ENCODE measurements at regions not wholly inside any gene's neighbourhood (a gene's known extent, or its start where the extent isn't known, plus 50 kb on each side); places are given as distances from the start of the nearest gene placed in this dataset.

GRCh38 chr20:23265226-23265625, 85.4 kb upstream of the NXT1 start:
- no peaks in the 10 kb centered on the region for H3K36me3 ChIP-seq
- ATAC-seq (ENCODE audit: insufficient number of reproducible peaks, low FRiP score, low read depth) (no peak), DNase-seq (ENCODE audit: low spot score) (no peak)
- no peaks in the 10 kb centered on the region for H3K27me3 ChIP-seq (replicated peaks; ENCODE audit: insufficient read depth)
- no peak for TF ChIP-seq CTCF (IDR thresholded peaks at IDR 0.05)
- no peak overlapping the region for H3K27ac ChIP-seq
- H3K9me3 ChIP-seq = no peaks in the 10 kb centered on the region
- peaks cover 9 to 12% of the 10 kb centered on the region in 2 donors for H3K4me1 ChIP-seq (ENCODE audit: control insufficient read depth in 1 of 2, low read depth in 2 of 2)
- no peak overlapping the region for H3K4me3 ChIP-seq

GRCh38 chr20:23264545-23264944, 86.0 kb upstream of the NXT1 start:
- Histone ChIP-seq H3K27me3 (replicated peaks; ENCODE audit: insufficient read depth) (no peaks in the 10 kb centered on the region), H3K36me3 (no peaks in the 10 kb centered on the region), H3K4me1 (ENCODE audit: control insufficient read depth in 1 of 2, low read depth in 2 of 2) (peaks cover 2 to 5% of the 10 kb centered on the region in 2 donors), H3K9me3 (no peaks in the 10 kb centered on the region), H3K4me3 (no peak overlapping the region), H3K27ac (no peak overlapping the region)
- no peak for TF ChIP-seq CTCF (IDR thresholded peaks at IDR 0.05)
- DNase-seq (ENCODE audit: low spot score) (no peak), ATAC-seq (ENCODE audit: insufficient number of reproducible peaks, low FRiP score, low read depth) (no peak)

DNA sequence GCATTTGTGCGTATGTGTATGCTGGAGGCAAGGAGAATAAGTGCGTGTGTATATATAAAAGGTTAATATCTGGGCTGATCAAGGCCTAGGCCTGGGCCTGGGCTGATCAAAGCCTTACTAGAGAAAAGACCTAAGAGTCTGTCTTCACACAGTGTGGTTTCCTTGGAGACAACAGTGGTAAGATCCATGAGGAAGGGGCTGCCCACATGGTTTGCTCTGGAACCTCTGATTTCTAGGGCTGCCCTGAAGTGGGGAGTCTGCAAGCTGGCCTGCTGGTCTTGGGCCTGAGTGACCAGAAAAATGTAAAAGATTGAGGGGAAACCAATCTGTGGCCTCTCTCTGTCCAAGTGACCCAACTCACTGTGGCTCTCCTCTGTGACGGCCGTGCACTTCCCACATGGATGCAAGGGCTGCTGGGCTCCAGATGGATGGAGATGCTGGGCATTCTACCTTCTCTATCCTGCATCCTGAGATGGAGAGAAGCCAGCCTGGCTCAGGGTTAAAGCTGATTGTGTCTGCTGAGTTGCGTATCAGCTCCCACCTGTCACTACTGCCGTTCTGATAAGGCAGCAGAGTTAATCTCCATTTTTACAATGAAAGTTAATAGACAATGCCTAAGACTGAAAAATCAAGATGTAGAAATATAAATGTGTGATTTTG, 90.3 kb upstream of the NXT1 start:
- no peak overlapping the region for H3K4me3 ChIP-seq
- H3K9me3 ChIP-seq = no peaks in the 10 kb centered on the region
- DNase-seq (ENCODE audit: low spot score) (no peak), ATAC-seq (ENCODE audit: insufficient number of reproducible peaks, low FRiP score, low read depth) (no peak)
- no peaks in the 10 kb centered on the region for H3K27me3 ChIP-seq (replicated peaks; ENCODE audit: insufficient read depth)
- H3K36me3 ChIP-seq = no peaks in the 10 kb centered on the region
- peaks cover 7 to 21% of the 10 kb centered on the region in 2 donors for H3K4me1 ChIP-seq (ENCODE audit: control insufficient read depth in 1 of 2, low read depth in 2 of 2)
- no peak overlapping the region for H3K27ac ChIP-seq
- no peak for TF ChIP-seq CTCF (IDR thresholded peaks at IDR 0.05)

DNA sequence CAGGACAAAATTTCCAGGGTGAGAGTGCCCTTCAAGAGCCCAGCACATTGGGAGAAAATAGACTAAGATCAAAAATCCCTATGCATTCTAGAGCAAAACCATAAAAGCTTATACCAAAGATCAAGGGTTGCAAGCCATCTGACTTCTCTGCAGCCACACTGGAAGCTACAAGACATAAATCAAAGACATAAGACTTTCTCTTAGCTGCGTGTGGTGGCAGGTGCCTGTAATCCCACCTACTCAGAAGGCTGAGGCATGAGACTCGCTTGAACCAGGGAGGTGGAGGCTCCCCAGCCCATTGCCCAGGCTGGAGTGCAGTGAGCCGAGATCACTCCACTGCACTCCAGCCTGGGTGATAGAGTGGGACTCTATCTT, 91.9 kb upstream of the NXT1 start:
- no peak for DNase-seq (ENCODE audit: low spot score)

More for the DNA sequence above, 91.9 kb upstream of the NXT1 start:
- Histone ChIP-seq H3K27me3 (replicated peaks; ENCODE audit: insufficient read depth) (no peaks in the 10 kb centered on the region), H3K4me1 (ENCODE audit: control insufficient read depth in 1 of 2, low read depth in 2 of 2) (peaks cover 7 to 21% of the 10 kb centered on the region in 2 donors), H3K4me3 (no peak overlapping the region), H3K27ac (peak overlapping the region; percentile 18 to 72), H3K36me3 (no peaks in the 10 kb centered on the region), H3K9me3 (no peaks in the 10 kb centered on the region)
- no peak for ATAC-seq (ENCODE audit: insufficient number of reproducible peaks, low FRiP score, low read depth)
- no peak for TF ChIP-seq CTCF (IDR thresholded peaks at IDR 0.05)
